HEK293 (cell line): ENCODE measurements at regions not wholly inside any gene's neighbourhood (a gene's known extent, or its start where the extent isn't known, plus 50 kb on each side); places are given as distances from the start of the nearest gene placed in this dataset.

Source experiments
- CTCF ChIA-PET: fragments of 350-600 bp; formaldehyde crosslinking; extraction: SDS; loops from one replicate; lab custom pipeline; 2021; ENCODE audit warnings: antibody characterized with exemption; lab: Yijun Ruan, JAX
- POLR2A ChIA-PET: fragments of 300-600 bp; formaldehyde crosslinking; extraction: SDS; loops from one replicate; lab custom pipeline; 2020; ENCODE audit warnings: antibody characterized with exemption, inconsistent platforms; lab: Yijun Ruan, JAX
- H3K27ac ChIP-seq: fragments of 200-500 bp; sonication (Bioruptor generic); 2 replicates; pipeline ENCODE4 v1.5.1; 2014; ENCODE audit warnings: low read depth, low read length, control low read depth, inconsistent platforms; ENCODE audit errors: extremely low read depth
- H3K36me3 ChIP-seq, 2 experiments: fragments of 200-500 bp in 1 of 2; sonication (Bioruptor generic) in 1 of 2; 1 replicate in 1 of 2; 2 replicates in 1 of 2; pipeline ENCODE4 v1.5.1; 2014 to 2017; ENCODE audit warnings: inconsistent platforms in 2 of 2, low read length in 2 of 2; ENCODE audit not compliant: control insufficient read depth in 2 of 2, insufficient read depth in 1 of 2
- H3K4me1 ChIP-seq: fragments of 200-500 bp; sonication (Bioruptor generic); 2 replicates; pipeline ENCODE4 v1.5.1; 2014; ENCODE audit warnings: mild to moderate bottlenecking, low read length, inconsistent platforms; ENCODE audit not compliant: control insufficient read depth, insufficient read depth
- H3K4me3 ChIP-seq: 2 replicates; pipeline ENCODE4 v1.5.1; 2011; ENCODE audit warnings: low read depth, mild to moderate bottlenecking, control low read depth, low read length, moderate library complexity
- H3K9me3 ChIP-seq: fragments of 200-500 bp; sonication (Bioruptor generic); 2 replicates; pipeline ENCODE4 v1.5.1; 2014; ENCODE audit warnings: low read depth, low read length, inconsistent platforms; ENCODE audit not compliant: control insufficient read depth, insufficient read depth
- CTCF ChIP-seq: fragments of 450-650 bp; formaldehyde crosslinking; IDR thresholded peaks from 2 replicates; pipeline ENCODE4 v1.5.1; 2016; ENCODE audit warnings: missing biosample characterization, missing genetic modification characterization
- KLF7 ChIP-seq: fragments of 450-650 bp; formaldehyde crosslinking; IDR thresholded peaks from 2 replicates; pipeline ENCODE4 v1.5.1; 2016; ENCODE audit warnings: missing biosample characterization, missing genetic modification characterization, borderline replicate concordance
- OSR2 ChIP-seq: fragments of 450-650 bp; formaldehyde crosslinking; IDR thresholded peaks from 2 replicates; pipeline ENCODE4 v1.5.1; 2016; ENCODE audit warnings: missing biosample characterization, missing genetic modification characterization
- YY1 ChIP-seq: fragments of 450-650 bp; formaldehyde crosslinking; IDR thresholded peaks from 2 replicates; pipeline ENCODE4 v1.5.1; 2018; ENCODE audit warnings: missing biosample characterization, missing genetic modification characterization
- ZBTB6 ChIP-seq: fragments of 450-650 bp; formaldehyde crosslinking; IDR thresholded peaks from 2 replicates; pipeline ENCODE4 v1.5.1; 2017; ENCODE audit warnings: missing biosample characterization, missing genetic modification characterization
- ZNF24 ChIP-seq: fragments of 450-650 bp; formaldehyde crosslinking; IDR thresholded peaks from 2 replicates; pipeline ENCODE4 v1.5.1; 2016; ENCODE audit warnings: missing biosample characterization, missing genetic modification characterization
- ZNF391 ChIP-seq: fragments of 450-650 bp; formaldehyde crosslinking; IDR thresholded peaks from 2 replicates; pipeline ENCODE4 v1.5.1; 2016; ENCODE audit warnings: low read depth, missing biosample characterization, missing genetic modification characterization, borderline replicate concordance
- ZNF394 ChIP-seq: fragments of 450-650 bp; formaldehyde crosslinking; IDR thresholded peaks from 2 replicates; pipeline ENCODE4 v1.5.1; 2016; ENCODE audit warnings: missing biosample characterization, missing genetic modification characterization, mild to moderate bottlenecking, moderate library complexity, borderline replicate concordance
- ZNF423 ChIP-seq: fragments of 450-650 bp; formaldehyde crosslinking; IDR thresholded peaks from 2 replicates; pipeline ENCODE4 v1.5.1; 2016; ENCODE audit warnings: missing biosample characterization, missing genetic modification characterization
- ZNF548 ChIP-seq: fragments of 450-650 bp; formaldehyde crosslinking; IDR thresholded peaks from 2 replicates; pipeline ENCODE4 v1.5.1; 2016; ENCODE audit warnings: missing biosample characterization, missing genetic modification characterization
- ZNF560 ChIP-seq: fragments of 450-650 bp; formaldehyde crosslinking; IDR thresholded peaks from 2 replicates; pipeline ENCODE4 v1.5.1; 2017; ENCODE audit warnings: missing biosample characterization, missing genetic modification characterization, borderline replicate concordance
- ZNF777 ChIP-seq: fragments of 450-650 bp; formaldehyde crosslinking; IDR thresholded peaks from 2 replicates; pipeline ENCODE4 v1.5.1; 2017; ENCODE audit warnings: missing biosample characterization, missing genetic modification characterization, borderline replicate concordance
- ZNF785 ChIP-seq: fragments of 450-650 bp; formaldehyde crosslinking; IDR thresholded peaks from 2 replicates; pipeline ENCODE4 v1.5.1; 2016; ENCODE audit warnings: missing biosample characterization, missing genetic modification characterization
- TF ChIP-seq, protein P1 (sequence below): fragments of 450-650 bp; formaldehyde crosslinking; IDR thresholded peaks from 2 replicates; pipeline ENCODE4 v1.5.1; 2016; ENCODE audit warnings: missing biosample characterization, missing genetic modification characterization, borderline replicate concordance
- TF ChIP-seq, protein P2 (sequence below): fragments of 450-650 bp; formaldehyde crosslinking; IDR thresholded peaks from 2 replicates; pipeline ENCODE4 v1.5.1; 2017; ENCODE audit warnings: missing biosample characterization, mild to moderate bottlenecking, missing genetic modification characterization, moderate library complexity
- TF ChIP-seq, protein P3 (sequence below): fragments of 450-650 bp; formaldehyde crosslinking; IDR thresholded peaks from 2 replicates; pipeline ENCODE4 v1.5.1; 2016; ENCODE audit warnings: missing biosample characterization, missing genetic modification characterization, low read depth

DNA sequence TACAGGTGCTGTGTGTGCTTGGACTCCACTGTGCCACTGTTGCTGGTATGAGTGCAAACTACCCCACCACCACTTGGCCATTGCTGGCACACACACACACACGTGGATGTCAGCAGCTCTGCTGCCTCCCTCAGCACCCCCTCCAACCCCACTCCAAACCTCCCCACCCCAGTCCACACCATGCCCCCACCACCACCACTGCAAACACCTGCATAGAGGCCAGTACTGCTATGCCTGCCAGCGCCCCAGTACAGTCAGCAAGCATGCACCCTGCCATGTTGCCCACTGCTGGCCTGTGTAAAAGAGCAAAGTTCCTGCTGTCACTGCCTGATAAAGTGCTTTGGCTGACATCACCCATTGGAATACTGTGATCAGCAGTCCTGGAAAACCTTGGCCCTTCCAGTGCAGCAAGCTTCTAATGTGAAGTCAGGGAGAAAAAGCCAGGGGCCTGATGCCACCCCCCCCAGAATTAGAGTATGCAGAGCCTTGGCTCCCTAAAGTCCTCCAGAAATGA, 519.2 kb upstream of the PCDH15 start:
- ChIA-PET POLR2A (no interaction called here), CTCF (no interaction called here)
- H3K9me3 ChIP-seq: no peaks in the 10 kb centered on the region
- TF ChIP-seq ZBTB6 (no peak), ZNF24 (tag by site-specific recombination) (no peak), ZNF548 (no peak), KLF7 (tag by site-specific recombination) (no peak), OSR2 (tag by site-specific recombination) (no peak), ZNF391 (no peak), ZNF785 (tag by site-specific recombination) (no peak), YY1 (tag by site-specific recombination) (no peak), CTCF (tag by site-specific recombination) (no peak), ZNF560 (tag by site-specific recombination) (no peak), ZNF777 (tag by site-specific recombination) (no peak)
- TF ChIP-seq, protein P1, sequence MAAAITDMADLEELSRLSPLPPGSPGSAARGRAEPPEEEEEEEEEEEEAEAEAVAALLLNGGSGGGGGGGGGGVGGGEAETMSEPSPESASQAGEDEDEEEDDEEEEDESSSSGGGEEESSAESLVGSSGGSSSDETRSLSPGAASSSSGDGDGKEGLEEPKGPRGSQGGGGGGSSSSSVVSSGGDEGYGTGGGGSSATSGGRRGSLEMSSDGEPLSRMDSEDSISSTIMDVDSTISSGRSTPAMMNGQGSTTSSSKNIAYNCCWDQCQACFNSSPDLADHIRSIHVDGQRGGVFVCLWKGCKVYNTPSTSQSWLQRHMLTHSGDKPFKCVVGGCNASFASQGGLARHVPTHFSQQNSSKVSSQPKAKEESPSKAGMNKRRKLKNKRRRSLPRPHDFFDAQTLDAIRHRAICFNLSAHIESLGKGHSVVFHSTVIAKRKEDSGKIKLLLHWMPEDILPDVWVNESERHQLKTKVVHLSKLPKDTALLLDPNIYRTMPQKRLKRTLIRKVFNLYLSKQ: no peak
- TF ChIP-seq, protein P2, sequence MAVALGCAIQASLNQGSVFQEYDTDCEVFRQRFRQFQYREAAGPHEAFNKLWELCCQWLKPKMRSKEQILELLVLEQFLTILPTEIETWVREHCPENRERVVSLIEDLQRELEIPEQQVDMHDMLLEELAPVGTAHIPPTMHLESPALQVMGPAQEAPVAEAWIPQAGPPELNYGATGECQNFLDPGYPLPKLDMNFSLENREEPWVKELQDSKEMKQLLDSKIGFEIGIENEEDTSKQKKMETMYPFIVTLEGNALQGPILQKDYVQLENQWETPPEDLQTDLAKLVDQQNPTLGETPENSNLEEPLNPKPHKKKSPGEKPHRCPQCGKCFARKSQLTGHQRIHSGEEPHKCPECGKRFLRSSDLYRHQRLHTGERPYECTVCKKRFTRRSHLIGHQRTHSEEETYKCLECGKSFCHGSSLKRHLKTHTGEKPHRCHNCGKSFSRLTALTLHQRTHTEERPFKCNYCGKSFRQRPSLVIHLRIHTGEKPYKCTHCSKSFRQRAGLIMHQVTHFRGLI (tag by site-specific recombination): no peak
- TF ChIP-seq, protein P3, sequence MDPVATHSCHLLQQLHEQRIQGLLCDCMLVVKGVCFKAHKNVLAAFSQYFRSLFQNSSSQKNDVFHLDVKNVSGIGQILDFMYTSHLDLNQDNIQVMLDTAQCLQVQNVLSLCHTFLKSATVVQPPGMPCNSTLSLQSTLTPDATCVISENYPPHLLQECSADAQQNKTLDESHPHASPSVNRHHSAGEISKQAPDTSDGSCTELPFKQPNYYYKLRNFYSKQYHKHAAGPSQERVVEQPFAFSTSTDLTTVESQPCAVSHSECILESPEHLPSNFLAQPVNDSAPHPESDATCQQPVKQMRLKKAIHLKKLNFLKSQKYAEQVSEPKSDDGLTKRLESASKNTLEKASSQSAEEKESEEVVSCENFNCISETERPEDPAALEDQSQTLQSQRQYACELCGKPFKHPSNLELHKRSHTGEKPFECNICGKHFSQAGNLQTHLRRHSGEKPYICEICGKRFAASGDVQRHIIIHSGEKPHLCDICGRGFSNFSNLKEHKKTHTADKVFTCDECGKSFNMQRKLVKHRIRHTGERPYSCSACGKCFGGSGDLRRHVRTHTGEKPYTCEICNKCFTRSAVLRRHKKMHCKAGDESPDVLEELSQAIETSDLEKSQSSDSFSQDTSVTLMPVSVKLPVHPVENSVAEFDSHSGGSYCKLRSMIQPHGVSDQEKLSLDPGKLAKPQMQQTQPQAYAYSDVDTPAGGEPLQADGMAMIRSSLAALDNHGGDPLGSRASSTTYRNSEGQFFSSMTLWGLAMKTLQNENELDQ: no peak
- no peak overlapping the region for H3K4me3 ChIP-seq
- no peaks in the 10 kb centered on the region for H3K36me3 ChIP-seq
- no peak overlapping the region for H3K27ac ChIP-seq
- H3K4me1 ChIP-seq: no peaks in the 10 kb centered on the region

DNA sequence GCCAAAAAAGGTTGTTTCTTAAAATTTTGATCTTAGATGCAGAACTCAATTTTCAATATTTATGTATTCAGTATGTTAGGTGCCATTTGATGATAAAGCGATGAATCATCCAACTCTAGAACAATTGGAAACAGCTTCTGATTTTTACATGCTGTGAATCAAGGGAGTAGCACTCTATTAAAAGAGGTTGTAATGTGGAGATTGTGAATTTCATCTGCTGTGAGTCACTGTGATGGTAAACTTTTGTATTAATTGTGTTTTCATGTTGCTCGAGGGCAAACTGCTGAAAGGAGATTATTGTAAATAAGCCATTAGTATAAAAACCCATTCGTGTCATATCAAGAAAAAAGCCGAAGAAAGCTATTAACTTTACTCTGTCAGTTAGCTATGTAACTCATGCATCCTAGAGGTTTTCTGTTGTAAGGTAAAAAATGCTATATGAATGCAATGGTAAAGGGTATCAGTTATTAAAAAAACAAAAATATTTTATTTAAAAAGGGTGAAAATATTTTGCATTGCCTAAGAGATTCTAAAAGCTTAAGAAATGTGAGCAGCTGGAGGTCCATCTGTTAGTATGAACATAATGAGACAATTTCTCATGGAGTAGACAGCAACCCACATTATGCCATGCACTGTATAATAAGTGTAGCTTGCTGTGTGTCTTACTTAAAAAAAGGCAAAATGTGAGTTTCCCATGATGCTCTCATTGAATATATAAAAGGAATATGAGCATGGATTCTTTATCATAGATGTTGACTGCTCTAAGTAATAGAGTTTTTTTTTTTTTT, 511.0 kb upstream of the PCDH15 start:
- TF ChIP-seq ZNF394 (tag by site-specific recombination): no peak
- no peak for TF ChIP-seq ZNF423 (tag by site-specific recombination)
- no peaks in the 10 kb centered on the region for H3K36me3 ChIP-seq
- H3K4me3 ChIP-seq: no peak overlapping the region
- no peaks in the 10 kb centered on the region for H3K9me3 ChIP-seq
- H3K4me1 ChIP-seq: no peaks in the 10 kb centered on the region
- H3K27ac ChIP-seq: no peak overlapping the region
- ChIA-PET POLR2A (no interaction called here), CTCF (no interaction called here)
